Lower leg skin (tissue), 4 donors: ENCODE measurements at regions not wholly inside any gene's neighbourhood (a gene's known extent, or its start where the extent isn't known, plus 50 kb on each side); places are given as distances from the start of the nearest gene placed in this dataset.

Experiments used
- DNase-seq, 2 donors: peaks; one replicate each; pipeline ENCODE4 v3.0.0-alpha.2; 2019; ENCODE audit warnings: low spot score in 2 of 2
- H3K4me3 ChIP-seq: fragments of 200-600 bp; sonication (generic); 2 replicates; pipeline ENCODE4 v1.5.1; 2017; ENCODE audit warnings: mild to moderate bottlenecking, low read depth; ENCODE audit not compliant: poor library complexity, severe bottlenecking
- POLR2A ChIP-seq, 2 donors: fragments of 450-650 bp; IDR thresholded peaks; one replicate each; pipeline ENCODE4 v1.6.1; 2016 to 2017; ENCODE audit warnings: antibody characterized with exemption in 2 of 2, mild to moderate bottlenecking in 1 of 2, moderate library complexity in 1 of 2
- WGBS, 2 donors: methylation state at CpG; one replicate each; pipeline ENCODE4 v1.1.5; 2018; 5-methylcytosine and 5-hydroxymethylcytosine counted together
- intact Hi-C: fragments of 100-400 bp; cut with DNase I; formaldehyde crosslinking; loops from one replicate; pipeline ENCODE4 v1.15.0; 2023; ENCODE audit warnings: low total_unique reads
- TF ChIP-seq, protein P1 (sequence below), 3 donors: fragments of 450-650 bp; IDR thresholded peaks; one replicate each; pipeline ENCODE4 v1.5.1; 2016; ENCODE audit warnings: antibody characterized with exemption in 3 of 3, mild to moderate bottlenecking in 3 of 3, moderate library complexity in 2 of 3

DNA sequence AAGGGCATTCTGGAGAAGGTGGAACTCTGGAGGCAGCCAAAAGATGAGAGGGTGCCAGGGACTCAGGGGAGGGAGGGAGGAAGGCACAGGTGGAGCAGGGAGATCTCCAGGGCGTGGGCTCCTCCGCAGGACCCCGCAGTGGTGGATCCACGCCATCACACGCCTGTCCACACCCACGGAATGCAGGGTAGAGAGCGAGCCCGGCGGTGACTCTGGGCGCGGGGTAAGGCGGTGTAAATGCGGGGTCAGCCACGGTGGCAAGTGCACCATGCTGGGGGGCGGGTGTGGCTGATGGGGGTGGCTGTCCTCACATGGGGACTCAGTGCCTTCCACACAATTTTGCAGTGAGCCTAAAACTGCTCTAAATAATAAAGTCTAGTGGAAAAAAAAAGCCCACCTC is 105.1 kb upstream of the TTC34 start:
- TF ChIP-seq, protein P1, sequence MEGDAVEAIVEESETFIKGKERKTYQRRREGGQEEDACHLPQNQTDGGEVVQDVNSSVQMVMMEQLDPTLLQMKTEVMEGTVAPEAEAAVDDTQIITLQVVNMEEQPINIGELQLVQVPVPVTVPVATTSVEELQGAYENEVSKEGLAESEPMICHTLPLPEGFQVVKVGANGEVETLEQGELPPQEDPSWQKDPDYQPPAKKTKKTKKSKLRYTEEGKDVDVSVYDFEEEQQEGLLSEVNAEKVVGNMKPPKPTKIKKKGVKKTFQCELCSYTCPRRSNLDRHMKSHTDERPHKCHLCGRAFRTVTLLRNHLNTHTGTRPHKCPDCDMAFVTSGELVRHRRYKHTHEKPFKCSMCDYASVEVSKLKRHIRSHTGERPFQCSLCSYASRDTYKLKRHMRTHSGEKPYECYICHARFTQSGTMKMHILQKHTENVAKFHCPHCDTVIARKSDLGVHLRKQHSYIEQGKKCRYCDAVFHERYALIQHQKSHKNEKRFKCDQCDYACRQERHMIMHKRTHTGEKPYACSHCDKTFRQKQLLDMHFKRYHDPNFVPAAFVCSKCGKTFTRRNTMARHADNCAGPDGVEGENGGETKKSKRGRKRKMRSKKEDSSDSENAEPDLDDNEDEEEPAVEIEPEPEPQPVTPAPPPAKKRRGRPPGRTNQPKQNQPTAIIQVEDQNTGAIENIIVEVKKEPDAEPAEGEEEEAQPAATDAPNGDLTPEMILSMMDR (IDR thresholded peaks at IDR 0.05) = no peak
- TF ChIP-seq POLR2A (IDR thresholded peaks at IDR 0.05) = no peak
- H3K4me3 ChIP-seq = no peak overlapping the region
- WGBS, 2 donors = 35 to 49% methylated on average over 15 of the region's 15 CpGs
- DNase-seq = no peak
- intact Hi-C loops = no loop called here

DNA sequence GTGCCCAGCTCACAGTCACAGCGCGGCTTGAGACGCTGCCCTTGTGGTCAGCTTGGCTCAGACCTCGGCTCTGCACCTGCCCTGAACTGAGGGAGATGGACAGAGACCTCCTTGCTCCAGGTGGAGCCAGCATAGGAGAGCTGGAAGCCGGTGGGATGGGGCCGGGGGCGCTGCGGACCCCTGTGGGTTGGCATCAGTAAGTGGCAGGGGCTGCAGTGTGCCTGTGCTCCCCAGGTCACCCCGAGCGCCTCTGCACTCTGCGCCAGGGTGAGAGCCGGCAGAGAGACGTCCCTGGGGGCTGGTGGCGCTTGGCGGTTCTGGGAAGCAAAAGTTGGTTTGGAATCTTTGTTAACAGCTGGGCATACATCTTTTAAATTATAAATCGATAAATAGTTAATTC is 105.6 kb upstream of the TTC34 start:
- intact Hi-C loops = no loop called here
- WGBS, 2 donors = 82 to 83% methylated on average over 12 to 16 of the region's 16 CpGs
- no peak for DNase-seq

DNA sequence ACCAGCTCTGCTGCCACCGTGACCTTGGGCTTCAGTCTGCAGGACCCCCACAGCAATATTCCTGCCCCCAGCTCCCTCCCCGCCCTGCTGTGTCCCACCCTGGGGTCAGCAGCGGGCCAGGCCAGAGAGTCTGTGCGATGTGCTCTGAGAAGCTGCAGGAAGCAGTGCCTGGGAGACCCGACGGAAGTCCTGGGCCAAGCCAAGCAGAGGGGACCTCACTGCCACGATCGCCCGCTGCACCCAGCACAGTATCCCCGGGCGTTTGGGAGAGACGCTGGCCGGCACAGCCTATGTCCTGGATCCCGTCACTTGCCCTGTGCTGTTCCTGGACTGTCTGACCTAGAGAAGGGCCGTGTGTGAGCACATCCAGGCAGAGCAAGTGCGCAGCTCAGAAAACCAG is 106.6 kb upstream of the TTC34 start:
- TF ChIP-seq POLR2A (IDR thresholded peaks at IDR 0.05) = no peak
- TF ChIP-seq, protein P1 (IDR thresholded peaks at IDR 0.05) = no peak
- H3K4me3 ChIP-seq = no peak overlapping the region
- no peak for DNase-seq
- WGBS, 2 donors = 86 to 100% methylated on average over 1 to 16 of the region's 16 CpGs
- intact Hi-C loops = no loop called here

More for the DNA sequence above, 105.6 kb upstream of the TTC34 start:
- no peak overlapping the region for H3K4me3 ChIP-seq
- TF ChIP-seq, protein P1 (IDR thresholded peaks at IDR 0.05) = no peak
- no peak for TF ChIP-seq POLR2A (IDR thresholded peaks at IDR 0.05)

DNA sequence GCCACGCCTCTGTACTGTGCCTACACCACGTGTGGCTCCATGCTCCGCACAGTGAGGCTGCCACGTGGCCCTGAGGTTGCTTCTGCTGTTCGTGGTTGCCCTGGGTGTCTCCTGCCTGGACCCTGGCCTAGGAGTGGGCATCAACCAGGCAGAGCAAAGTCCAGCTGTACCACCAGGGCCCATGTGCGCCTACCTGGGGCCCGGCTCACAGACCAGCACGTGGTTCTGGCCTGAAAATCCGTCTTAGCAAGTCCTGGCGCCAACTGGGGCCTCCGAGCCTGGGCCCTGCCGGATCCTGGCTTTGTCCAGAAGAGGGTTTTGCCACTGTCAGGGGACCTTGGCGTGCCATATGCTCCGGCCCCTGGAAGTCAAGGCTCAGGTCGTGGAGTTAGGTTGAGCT is 107.1 kb upstream of the TTC34 start:
- intact Hi-C loops = no loop called here
- DNase-seq = no peak
- TF ChIP-seq POLR2A (IDR thresholded peaks at IDR 0.05) = no peak
- TF ChIP-seq, protein P1 (IDR thresholded peaks at IDR 0.05) = no peak
- no peak overlapping the region for H3K4me3 ChIP-seq
- WGBS, 2 donors = 66 to 74% methylated on average over 7 to 14 of the region's 15 CpGs

DNA sequence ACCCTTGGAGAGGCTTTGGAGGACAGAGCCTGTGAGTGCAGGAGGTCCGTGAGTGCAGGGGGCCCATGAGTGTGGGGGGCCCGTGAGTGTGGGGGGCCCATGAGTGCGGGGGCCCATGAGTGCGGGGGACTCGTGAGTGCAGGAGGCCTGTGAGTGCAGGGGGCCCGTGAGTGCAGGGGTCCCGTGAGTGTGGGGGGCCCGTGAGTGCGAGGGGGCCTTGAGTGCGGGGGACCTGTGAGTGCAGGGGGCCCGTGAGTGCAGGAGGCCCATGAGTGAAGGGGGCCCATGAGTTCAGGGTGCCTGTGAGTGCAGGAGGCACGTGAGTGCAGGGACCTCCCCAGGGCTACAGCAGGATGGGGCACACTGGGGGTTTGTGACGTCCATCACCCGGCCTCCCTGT is 108.3 kb upstream of the TTC34 start:
- TF ChIP-seq, protein P1 (IDR thresholded peaks at IDR 0.05) = no peak
- DNase-seq = no peak
- intact Hi-C loops = no loop called here
- H3K4me3 ChIP-seq = no peak overlapping the region
- 75 to 79% methylated on average over 14 of the region's 14 CpGs for WGBS, 2 donors

DNA sequence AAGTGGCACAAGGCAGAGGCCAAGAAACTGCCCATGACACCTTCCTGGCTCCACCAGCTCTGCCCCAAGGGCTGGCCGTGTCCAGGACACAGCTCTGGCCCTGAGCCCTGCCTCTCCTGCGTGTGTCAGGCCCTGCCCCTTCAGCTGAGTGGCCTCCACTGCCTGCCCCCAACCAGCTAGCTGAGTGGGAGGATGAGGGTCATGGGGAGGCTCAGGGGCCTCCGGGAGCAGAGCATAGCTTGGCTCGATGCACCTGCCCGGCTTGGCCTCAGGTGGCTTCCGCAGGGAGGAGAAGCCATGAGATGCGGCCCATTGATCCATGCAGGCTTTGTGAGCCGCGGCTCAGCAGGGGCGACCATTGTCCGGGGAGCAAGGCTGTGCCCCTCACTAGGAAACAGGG is 108.7 kb upstream of the TTC34 start:
- H3K4me3 ChIP-seq = no peak overlapping the region
- intact Hi-C loops = no loop called here
- no peak for TF ChIP-seq POLR2A (IDR thresholded peaks at IDR 0.05)
- TF ChIP-seq, protein P1 (IDR thresholded peaks at IDR 0.05) = no peak
- no peak for DNase-seq
- 84 to 90% methylated on average over 10 of the region's 11 CpGs for WGBS, 2 donors
